Nucleus accumbens (tissue), 56 donors: ENCODE measurements at regions not wholly inside any gene's neighbourhood (a gene's known extent, or its start where the extent isn't known, plus 50 kb on each side); places are given as distances from the start of the nearest gene placed in this dataset.
A peak's percentile ranks its signal among the peaks of the same experiment; 100 is the strongest.

Source experiments
- DNase-seq, 56 donors: peaks; one replicate each; lab custom pipeline; 2025; lab: John Stamatoyannopoulos, UW

- DNase-seq: no peak
Measured at GRCh38 chr2:71756280-71756906, 303.0 kb downstream of the DYSF start.

DNA sequence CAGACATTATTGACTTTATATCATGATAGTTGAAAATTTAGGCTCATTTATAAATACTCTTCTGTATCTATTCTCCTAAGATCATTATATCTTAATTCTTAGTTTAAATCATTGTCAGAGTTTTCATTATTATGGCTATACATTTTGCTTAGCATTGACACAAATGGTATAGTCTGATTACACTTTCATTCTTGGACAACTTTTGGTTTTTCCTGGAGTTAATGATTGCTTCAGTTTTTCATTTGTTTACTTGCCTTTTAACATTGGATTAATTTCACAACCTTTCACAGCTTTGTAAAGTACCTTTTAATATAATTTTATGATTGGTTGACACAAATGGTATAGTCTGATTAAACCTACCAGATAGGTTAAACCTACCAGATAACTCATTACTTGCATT lies 298.2 kb downstream of the DYSF start:
- DNase-seq: no peak

DNA sequence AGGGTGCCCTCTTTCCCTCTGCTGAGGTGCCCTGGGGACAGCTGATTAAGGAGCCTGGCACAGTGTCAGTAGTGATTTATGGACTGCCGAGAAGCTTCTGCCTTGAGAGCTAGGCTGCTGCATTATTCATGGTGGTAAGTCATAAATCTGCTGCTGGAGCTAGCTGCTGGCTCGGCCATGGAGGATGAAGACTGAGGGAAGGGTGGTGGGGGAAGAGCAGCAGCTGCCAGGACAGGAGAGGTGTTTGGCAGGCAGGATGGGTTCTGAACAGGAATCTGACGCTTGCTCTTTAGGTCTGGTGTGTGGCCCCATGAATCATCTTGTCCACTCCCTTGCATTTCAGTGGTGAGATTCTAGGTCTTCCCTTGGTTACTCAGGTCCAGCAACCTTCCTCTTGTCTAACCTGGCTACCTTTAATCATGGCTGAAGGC lies 296.3 kb downstream of the DYSF start:
- DNase-seq: no peak

GRCh38 chr2:71748227-71748626 lies 294.9 kb downstream of the DYSF start:
- no peak for DNase-seq

DNA sequence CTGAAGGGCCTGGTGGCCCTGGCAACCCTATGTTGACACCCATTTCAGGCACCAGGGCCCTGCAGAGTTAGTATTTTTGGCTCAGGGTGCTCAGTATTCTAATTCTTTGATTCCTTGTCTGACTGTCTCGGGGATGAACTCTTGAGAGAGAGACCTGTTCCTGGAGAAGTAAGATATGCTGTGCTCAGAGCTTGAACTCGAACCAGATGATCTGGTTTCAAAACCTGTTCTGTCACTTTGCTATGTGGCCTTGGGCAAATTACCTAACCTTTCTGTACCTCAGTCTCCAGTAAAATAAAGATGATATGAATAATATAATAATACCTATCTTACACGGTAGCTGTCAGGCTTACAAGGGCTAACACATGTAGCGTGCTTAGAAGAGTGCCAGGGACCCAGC lies 294.2 kb downstream of the DYSF start:
- no peak for DNase-seq

DNA sequence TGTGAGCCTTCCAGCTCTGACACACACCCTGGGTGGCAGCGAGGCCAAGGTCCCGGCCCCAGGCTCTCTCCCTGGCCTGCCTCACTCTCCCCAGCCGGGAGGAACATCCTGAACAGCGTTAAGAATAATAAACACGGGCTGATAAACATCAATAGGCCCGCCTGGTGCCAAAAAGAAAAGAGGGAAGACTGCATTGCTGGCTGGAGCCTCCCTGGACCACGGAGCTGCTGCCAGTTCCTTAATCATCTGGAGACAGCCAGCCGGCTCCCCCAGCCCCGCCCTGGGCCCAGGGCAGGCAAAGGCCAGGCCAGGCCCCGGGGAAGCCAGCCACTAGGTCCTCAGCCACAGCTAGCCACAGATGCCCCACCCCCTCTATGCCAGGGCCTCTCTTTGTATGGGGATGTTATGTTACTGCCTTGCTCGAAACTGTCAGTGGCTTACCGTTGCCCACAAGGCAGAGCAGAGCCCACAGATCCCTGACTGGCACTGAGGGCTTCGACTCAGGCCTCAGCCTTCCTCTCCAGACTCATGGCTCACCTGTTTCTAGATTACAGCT lies 293.7 kb downstream of the DYSF start:
- DNase-seq: no peak

- DNase-seq: no peak
Measured at GRCh38 chr2:71744781-71745180, 291.4 kb downstream of the DYSF start.

DNA sequence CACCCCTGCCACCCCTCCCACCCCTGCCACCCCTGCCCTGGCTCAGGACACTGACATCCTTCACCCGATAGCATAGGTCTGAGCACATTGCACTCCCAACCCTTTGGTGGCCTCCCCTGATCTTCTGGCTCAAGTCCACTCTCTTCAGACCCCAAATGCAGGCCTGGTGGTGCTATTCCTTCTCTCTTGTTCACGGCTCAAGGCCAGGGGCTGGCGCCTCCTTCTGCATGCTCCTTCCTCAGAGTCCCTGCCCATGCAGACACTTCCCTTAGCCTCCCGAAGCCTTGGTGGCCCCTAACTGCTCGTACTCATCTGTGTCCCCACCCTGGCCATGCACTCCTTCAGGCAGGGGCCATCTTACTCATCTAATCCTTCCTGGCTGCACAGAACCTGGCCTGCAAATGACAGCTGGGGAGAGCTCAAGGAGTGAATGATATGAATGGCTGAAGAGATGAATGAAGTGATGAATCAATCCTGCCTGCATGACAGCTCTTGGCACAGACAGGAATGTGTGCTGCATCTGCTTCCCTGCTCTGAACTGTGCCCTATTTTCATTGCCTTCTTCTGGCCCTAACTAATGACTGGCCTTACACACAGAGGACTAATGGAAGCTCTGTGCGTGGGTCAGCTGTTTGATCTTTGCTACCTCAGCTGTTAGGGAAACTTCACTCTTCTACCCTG lies 290.8 kb downstream of the DYSF start:
- no peak for DNase-seq

DNA sequence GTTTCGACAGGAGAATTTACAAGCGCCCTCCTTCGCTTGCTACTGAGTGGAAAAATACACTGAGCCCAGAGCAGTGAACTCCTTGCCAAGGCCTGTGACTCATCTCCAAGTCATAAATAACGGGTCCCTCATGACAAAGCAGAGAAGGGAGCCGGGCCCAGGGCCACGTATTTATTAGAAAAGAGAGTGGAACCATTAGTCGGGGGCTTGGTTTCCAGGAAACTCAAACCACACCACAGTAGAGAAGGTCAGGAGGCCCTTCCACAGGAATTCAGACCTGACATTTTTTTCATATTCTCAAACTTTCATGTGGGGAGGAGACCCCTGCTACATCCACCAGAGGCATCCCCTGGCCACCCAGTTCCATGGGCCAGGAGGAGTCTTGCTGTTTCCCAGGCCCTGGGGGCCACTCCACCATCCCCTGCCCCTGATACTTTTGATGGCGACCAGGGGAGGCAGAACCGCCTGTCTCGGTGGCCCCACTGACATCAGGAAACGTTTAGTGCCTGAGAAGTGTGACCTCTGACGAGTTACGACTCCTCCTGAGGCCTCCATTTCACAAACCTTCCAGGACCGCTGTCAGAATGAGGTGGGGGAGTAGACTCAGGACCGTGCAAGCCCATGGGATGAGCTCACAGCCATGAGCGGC lies 289.7 kb downstream of the DYSF start:
- DNase-seq: peak in 5 of 56 donors; percentile 10 to 41 (median 17)

DNA sequence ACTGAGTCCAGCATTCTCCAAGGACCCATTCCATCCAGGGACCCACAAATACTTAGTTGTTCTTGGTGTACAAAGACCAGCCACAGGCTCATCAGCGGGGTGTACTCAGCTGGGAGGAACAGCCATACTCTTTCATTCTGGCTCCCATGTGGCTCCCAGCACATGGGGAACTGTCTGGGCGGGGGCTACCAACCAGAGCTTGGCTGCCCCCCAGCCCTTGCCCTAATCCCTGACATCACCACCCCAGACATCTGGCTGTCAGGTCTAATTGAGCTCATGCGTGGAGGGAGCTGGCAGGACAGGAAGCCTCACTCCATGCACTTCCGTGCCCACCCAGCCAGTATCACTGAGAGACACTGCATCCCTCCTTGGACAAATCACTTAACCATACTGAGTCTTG lies 283.6 kb downstream of the DYSF start:
- peak in 17 of 56 donors; percentile 5 to 65 (median 28) for DNase-seq

GRCh38 chr2:71736091-71736861 lies 282.9 kb downstream of the DYSF start:
- DNase-seq: peak in 1 of 56 donors; percentile 14
